HG03064 (cell line): ENCODE measurements at regions not wholly inside any gene's neighbourhood (a gene's known extent, or its start where the extent isn't known, plus 50 kb on each side); places are given as distances from the start of the nearest gene placed in this dataset.
"Not testable (repeated sequence)": the region's sequence is repeated elsewhere in the genome, so short reads cannot be mapped to it uniquely, and the experiment has no call there.

Source experiments
- ATAC-seq: cut with Tn5 transposase; IDR thresholded peaks from one replicate; pipeline ENCODE4 v1.9.1; 2021; ENCODE audit warnings: low read depth; ENCODE audit not compliant: unreplicated experiment

GRCh38 chr14:43896044-43896443 is 611.0 kb downstream of the FSCB start:
- no peak for ATAC-seq

- no peak for ATAC-seq
Measured at GRCh38 chr14:43894534-43894933, 612.5 kb downstream of the FSCB start.

DNA sequence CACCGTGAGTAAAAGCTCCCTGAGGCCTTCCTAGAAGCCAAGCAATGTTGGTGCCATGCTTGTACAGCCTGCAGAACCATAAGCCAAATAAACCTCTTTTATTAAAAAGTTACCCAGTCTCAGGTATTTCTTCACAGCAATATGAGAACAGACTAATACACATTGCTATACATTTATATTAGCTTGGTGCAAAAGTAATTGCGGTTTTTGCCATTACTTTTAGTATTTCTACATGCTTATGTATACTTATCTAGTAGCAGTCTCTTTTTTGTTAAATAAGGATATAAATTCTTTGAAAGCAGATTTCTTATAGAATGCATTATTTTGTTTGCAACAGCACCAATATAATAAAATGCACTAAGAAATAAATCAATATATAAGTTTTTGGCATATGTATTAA is 619.6 kb downstream of the FSCB start:
- ATAC-seq: no peak

- no peak for ATAC-seq
Measured at GRCh38 chr14:43877351-43877960, 629.6 kb downstream of the FSCB start.

DNA sequence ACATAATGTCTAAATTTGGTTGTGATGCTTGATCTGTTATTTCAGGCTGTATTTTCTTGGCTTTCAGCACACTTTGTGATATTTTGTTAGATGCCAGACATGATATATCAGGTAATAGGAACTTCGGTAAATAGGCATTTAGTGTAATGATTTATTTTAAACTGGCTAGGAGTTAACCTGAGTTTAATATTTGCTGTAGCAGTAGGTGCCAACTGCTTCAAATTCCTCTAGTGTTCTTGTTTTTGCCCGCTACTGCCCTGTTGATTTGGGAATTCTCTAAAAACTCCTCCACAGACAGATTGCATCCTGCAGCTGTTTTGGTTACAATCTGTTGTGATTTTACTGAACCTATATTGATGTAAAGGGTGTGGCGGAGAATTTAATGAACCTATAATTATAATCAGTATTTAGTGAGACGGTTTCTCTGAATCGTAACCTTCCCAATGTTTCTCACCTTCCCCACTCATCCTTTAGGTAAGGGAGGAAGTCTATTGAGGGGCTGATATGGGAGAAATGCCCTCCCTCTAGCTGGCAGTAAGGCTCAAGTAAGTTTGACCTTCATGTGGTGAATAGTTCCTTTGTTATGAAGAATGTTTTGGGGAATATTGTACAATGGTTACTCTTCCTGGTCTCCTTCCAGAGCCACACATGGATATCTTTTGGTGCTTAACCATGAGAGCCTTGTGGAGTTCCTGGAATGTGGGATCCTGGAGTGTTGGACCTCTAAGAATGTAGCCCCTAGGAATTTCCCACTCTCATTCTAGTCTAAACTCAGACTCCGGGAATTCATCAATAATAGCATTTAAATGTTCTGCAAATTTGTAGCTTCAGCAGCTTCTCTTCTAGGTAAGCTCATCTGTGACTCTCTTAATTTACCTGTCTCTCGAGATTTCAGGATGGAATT is 634.1 kb downstream of the FSCB start:
- no peak for ATAC-seq

GRCh38 chr14:43872222-43872621 is 634.9 kb downstream of the FSCB start:
- no peak for ATAC-seq

DNA sequence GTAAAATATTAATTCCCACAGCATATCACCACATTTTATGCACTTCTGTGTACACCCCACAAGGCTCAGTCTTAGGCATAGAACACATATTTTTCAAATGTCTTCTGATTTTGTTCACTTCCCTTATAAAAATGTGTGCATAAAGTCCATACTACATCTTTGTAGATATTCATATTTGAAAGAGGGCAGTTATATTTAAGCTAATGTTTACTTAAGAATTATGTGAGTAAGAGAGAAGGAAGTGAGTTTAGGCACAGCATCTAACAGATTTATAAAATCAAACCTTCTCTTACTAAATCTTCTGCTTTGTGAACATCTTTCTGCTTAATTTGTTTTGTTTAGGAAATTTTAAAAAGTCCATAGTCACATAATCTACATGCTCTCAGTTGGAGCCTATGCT is 648.1 kb downstream of the FSCB start:
- ATAC-seq: no peak

- no peak for ATAC-seq
Measured at GRCh38 chr14:43855556-43855955, 651.5 kb downstream of the FSCB start.

GRCh38 chr14:43853541-43853940 is 653.5 kb downstream of the FSCB start:
- no peak for ATAC-seq

DNA sequence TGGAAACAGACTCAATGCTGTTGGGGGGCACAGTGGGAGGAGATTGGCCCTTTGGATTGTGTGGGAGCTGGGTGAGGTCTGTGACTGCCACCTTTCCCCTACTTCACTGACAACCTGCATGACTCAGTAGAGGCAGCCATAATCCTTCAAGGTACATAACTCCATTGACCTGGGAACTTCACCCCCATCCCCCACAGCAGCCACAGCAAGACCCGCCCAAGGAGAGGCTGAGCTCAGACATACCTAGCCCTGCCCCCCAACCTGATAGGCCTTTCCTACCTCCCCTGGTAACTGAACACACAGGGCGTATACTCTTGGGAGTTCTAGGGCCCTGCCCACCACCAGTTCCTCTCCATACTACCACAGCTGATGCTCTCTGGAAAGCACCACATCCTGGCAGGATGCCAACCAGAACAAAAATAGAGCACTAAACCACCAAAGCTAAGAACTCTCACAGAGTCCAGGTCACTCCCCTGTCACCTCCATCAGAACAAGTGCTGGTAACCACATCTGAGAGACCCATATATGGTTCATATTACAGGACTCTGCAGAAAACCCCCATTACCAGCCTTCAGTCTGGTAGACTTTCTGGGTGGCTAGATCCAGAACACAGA is 703.9 kb downstream of the FSCB start:
- no peak for ATAC-seq

- no peak for ATAC-seq
Measured at GRCh38 chr14:43795600-43796228, 711.4 kb downstream of the FSCB start.

GRCh38 chr14:43793579-43793978 is 713.5 kb downstream of the FSCB start:
- ATAC-seq: no peak

GRCh38 chr14:43792980-43793379 is 714.1 kb downstream of the FSCB start:
- ATAC-seq: no peak

- ATAC-seq: no peak
Measured at GRCh38 chr14:43790681-43791080, 716.4 kb downstream of the FSCB start.

DNA sequence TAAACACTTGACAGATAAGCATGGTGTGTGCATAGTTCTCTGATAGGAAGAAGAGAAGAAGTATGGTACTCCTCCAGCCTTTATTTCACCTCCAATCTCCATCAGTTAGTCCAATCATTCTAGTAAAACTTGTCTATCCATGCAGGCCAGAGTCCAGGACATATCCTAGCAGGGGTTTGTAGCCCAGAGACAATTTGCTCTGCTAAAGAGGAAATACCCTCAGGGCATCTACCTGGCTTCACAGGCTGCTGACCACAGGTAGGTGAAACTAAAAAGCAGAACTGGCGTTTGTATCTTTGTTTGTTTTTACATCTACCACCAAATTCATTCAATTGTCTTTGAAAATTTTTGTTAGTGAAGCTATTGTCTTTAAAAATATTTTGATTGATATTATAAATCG is 717.6 kb downstream of the FSCB start:
- ATAC-seq: no peak

GRCh38 chr14:43786066-43786762 is 720.9 kb downstream of the FSCB start:
- ATAC-seq: no peak

- ATAC-seq: not testable (repeated sequence)
Measured at GRCh38 chr14:43784432-43784831, 722.7 kb downstream of the FSCB start.

DNA sequence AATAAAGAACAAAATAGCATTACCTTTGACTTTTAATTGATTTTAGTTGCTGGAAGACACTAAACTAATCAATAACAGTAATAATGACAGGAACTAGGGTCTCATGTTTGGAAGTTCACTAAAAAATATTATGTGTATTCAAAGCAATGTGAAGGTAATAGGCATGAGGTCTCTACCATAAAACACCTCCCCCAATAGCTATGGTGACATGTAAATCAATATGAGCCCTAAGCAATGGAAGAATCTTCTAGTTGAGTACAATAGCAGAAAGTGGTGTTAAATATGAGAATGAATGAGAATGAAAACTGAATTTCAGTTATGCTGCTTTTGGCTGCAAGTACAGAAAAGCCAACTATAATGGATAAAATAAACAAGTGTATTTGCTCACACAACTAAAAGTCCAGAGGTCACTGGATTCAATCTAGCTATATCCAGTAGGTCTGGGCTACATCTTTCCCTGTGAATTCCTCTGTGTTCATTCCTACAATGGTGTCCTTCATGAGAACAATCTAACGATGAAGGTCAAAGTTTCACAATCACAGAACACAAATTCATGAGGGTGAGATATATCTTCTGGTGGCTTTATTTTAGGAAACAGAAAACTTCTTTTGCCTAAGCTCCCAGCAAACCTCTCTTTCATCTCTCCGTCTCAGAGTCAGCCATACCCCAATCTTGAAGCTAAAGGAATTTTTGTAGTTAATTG is 728.0 kb downstream of the FSCB start:
- ATAC-seq: no peak

GRCh38 chr14:43778570-43778936 is 728.5 kb downstream of the FSCB start:
- ATAC-seq: no peak

DNA sequence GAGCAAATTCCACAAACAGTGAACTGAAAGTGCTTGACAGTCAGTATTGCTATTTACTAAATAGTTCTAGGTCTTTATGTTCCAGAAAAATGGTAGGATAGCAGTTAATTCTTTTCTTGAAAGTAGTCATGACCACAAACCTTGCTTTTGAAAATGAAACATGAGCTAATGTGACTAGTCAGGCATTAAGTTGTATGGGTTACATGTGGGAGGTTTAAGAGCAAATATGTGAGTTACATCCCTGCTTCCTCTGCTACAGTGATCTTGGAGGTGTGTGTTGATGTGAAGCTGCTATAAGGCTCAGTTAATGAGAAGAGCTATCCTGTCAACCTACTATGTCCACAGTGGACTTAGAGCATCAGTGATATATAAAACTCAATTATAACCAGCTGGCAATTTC is 741.6 kb downstream of the FSCB start:
- ATAC-seq: no peak
